Neural crest cell (in vitro differentiated cells): ENCODE measurements at regions not wholly inside any gene's neighbourhood (a gene's known extent, or its start where the extent isn't known, plus 50 kb on each side); places are given as distances from the start of the nearest gene placed in this dataset.

ENCODE experiments used
- DNase-seq: peaks from one replicate; pipeline ENCODE4 v3.0.0; 2021; ENCODE audit warnings: low read depth, mixed read lengths, low spot score
- H3K27ac Mint-ChIP-seq: one replicate; pipeline ENCODE4 v1.8.0; 2021; ENCODE audit warnings: mild to moderate bottlenecking, mixed read lengths; ENCODE audit not compliant: unreplicated experiment
- H3K27me3 Mint-ChIP-seq: 2 replicates; pipeline ENCODE4 v1.8.0; 2021; ENCODE audit warnings: low read depth, mild to moderate bottlenecking, mixed read lengths
- H3K36me3 Mint-ChIP-seq: 2 replicates; pipeline ENCODE4 v1.8.0; 2021; ENCODE audit warnings: low read depth, mild to moderate bottlenecking, mixed read lengths
- H3K4me1 Mint-ChIP-seq: 2 replicates; pipeline ENCODE4 v1.8.0; 2021; ENCODE audit warnings: mixed read lengths
- H3K4me3 Mint-ChIP-seq: one replicate; pipeline ENCODE4 v1.8.0; 2021; ENCODE audit warnings: mild to moderate bottlenecking, mixed read lengths
- H3K9me3 Mint-ChIP-seq: 2 replicates; pipeline ENCODE4 v1.8.0; 2021; ENCODE audit warnings: mixed read lengths
- TF ChIP-seq, protein P1 (sequence below): fragments of 200-600 bp; sonication (generic); conservative IDR thresholded peaks from 2 replicates; pipeline ENCODE4 v1.5.0; 2021; ENCODE audit warnings: antibody characterized with exemption, mild to moderate bottlenecking

DNA sequence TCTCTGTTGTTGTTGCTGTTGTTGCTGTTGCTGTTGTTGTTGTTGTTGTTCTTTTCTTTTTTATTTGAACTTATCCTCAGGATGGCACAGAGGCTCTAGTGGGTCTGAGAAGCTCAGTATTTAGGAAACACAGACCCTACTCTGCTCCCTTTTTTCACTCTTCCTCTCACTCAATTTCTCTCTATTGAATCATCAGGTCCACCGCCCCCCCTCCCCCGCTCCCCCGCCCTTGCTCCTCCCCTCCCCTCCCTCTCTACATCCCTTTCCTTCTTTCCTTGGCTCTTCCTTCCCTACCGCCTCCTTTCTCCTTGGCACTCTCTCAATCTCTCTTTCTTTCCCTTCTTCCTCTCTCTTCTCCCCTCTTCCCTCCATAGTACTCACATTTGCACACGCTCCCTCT, 218.5 kb upstream of the ZC3H12A start:
- Mint-ChIP-seq H3K27ac (no peak overlapping the region), H3K9me3 (no peaks in the 10 kb centered on the region), H3K4me1 (no peaks in the 10 kb centered on the region), H3K4me3 (no peak overlapping the region), H3K36me3 (no peaks in the 10 kb centered on the region), H3K27me3 (peaks cover 88% of the 10 kb centered on the region)
- TF ChIP-seq, protein P1, sequence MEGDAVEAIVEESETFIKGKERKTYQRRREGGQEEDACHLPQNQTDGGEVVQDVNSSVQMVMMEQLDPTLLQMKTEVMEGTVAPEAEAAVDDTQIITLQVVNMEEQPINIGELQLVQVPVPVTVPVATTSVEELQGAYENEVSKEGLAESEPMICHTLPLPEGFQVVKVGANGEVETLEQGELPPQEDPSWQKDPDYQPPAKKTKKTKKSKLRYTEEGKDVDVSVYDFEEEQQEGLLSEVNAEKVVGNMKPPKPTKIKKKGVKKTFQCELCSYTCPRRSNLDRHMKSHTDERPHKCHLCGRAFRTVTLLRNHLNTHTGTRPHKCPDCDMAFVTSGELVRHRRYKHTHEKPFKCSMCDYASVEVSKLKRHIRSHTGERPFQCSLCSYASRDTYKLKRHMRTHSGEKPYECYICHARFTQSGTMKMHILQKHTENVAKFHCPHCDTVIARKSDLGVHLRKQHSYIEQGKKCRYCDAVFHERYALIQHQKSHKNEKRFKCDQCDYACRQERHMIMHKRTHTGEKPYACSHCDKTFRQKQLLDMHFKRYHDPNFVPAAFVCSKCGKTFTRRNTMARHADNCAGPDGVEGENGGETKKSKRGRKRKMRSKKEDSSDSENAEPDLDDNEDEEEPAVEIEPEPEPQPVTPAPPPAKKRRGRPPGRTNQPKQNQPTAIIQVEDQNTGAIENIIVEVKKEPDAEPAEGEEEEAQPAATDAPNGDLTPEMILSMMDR = no peak
- DNase-seq = no peak

DNA sequence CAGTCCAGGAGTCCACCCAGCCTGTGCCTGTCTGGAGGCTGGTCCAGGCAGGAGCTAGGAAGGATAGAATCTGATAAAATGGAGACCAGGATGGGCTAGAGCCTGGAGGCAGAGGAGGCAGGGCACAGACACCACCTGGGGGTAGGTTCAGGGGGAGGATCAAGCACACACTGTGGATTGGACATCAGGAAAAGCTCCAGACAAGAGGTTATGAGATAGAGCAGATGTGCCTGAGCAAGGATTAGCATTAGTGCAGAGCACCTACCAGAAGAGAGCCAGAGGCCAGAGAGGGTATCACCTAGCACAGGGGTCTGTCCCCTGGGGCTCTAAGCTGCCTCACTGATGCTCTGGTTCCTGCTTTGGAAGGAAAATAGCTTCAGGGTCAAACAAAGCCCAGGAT, 216.7 kb upstream of the ZC3H12A start:
- no peak for DNase-seq
- H3K27me3 Mint-ChIP-seq = peaks cover 91% of the 10 kb centered on the region
- no peaks in the 10 kb centered on the region for H3K4me1 Mint-ChIP-seq
- H3K36me3 Mint-ChIP-seq = no peaks in the 10 kb centered on the region
- no peaks in the 10 kb centered on the region for H3K9me3 Mint-ChIP-seq
- H3K27ac Mint-ChIP-seq = no peak overlapping the region
- H3K4me3 Mint-ChIP-seq = no peak overlapping the region
- TF ChIP-seq, protein P1 = no peak

DNA sequence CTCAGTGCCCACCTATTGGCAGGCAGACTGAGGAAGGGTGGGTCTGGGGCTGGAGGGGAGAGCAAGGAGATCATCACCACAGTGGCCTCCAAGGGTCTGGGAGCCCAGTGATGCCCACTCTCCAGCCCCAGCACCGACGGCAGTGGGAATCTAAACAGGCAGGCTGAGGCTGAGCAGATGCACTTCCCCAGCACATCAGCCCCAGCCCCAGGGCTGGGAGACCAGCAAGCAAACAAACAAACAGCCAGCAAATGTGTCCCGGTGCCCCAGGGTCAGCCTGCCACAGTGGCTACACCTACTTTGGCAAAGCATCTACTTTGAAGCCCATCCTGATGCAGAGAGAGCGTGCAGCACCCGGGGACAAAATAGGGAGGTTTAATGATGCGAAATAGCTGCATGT, 216.3 kb upstream of the ZC3H12A start:
- no peaks in the 10 kb centered on the region for H3K9me3 Mint-ChIP-seq
- H3K36me3 Mint-ChIP-seq = no peaks in the 10 kb centered on the region
- H3K4me3 Mint-ChIP-seq = no peak overlapping the region
- no peak for DNase-seq
- no peak overlapping the region for H3K27ac Mint-ChIP-seq
- no peaks in the 10 kb centered on the region for H3K4me1 Mint-ChIP-seq
- TF ChIP-seq, protein P1 = no peak
- peaks cover 91% of the 10 kb centered on the region for H3K27me3 Mint-ChIP-seq

DNA sequence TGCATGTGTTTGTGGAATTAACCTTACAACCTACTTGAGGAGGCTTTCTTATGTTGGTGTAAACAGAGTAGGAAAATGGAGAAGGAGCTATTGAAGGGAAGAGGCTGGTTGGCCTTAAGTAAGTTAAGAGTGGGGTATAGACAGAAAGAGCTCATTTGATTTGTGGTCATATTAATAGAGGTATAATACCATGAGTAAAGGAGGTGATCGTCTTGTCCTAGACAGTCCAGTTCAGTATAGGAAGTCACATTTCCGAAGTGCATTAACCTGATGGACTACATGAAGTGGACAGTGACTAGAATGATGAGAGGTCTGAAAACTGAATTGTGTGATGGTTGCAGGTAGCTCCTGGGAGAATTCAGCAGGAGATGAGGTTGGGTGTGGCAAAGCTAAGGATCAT, 215.4 kb upstream of the ZC3H12A start:
- H3K9me3 Mint-ChIP-seq = no peaks in the 10 kb centered on the region
- TF ChIP-seq, protein P1 = no peak
- H3K4me3 Mint-ChIP-seq = no peak overlapping the region
- no peak overlapping the region for H3K27ac Mint-ChIP-seq
- H3K4me1 Mint-ChIP-seq = no peaks in the 10 kb centered on the region
- peaks cover 87% of the 10 kb centered on the region for H3K27me3 Mint-ChIP-seq
- no peaks in the 10 kb centered on the region for H3K36me3 Mint-ChIP-seq
- DNase-seq = no peak

DNA sequence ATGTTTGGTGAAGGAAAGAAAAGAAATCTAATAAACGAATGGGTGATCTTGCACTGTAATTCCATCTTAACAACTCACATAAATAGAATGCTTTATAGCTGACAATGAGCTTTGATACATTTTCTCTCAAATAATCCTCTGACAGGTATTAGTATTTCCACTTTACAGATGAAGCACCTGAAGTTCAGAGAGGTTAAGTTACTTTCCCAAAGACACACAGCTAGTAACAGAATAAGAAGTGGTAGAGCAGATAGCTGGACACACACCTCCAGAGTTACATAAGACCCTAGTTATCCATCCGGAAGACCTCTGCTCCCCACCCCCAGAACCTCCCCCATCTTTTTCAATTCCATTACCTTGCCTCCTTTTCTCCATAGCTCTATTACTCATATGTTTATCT, 213.3 kb upstream of the ZC3H12A start:
- no peak overlapping the region for H3K4me3 Mint-ChIP-seq
- H3K4me1 Mint-ChIP-seq = no peaks in the 10 kb centered on the region
- TF ChIP-seq, protein P1 = no peak
- H3K36me3 Mint-ChIP-seq = no peaks in the 10 kb centered on the region
- no peaks in the 10 kb centered on the region for H3K9me3 Mint-ChIP-seq
- H3K27me3 Mint-ChIP-seq = peaks cover 78% of the 10 kb centered on the region
- no peak for DNase-seq
- H3K27ac Mint-ChIP-seq = no peak overlapping the region
